ENCODE measurements at regions not wholly inside any gene's neighbourhood (a gene's known extent, or its start where the extent isn't known, plus 50 kb on each side); places are given as distances from the start of the nearest gene placed in this dataset.
"Not testable (repeated sequence)": the region's sequence is repeated elsewhere in the genome, so short reads cannot be mapped to it uniquely, and the experiment has no call there.

- DNase-seq, result no peak
Measured at GRCh38 chr2:19198381-19198780, 160.0 kb downstream of the OSR1 start.

- DNase-seq, result no peak
Measured at GRCh38 chr2:19195661-19196060, 162.8 kb downstream of the OSR1 start.

- no peak for DNase-seq
Measured at GRCh38 chr2:19189391-19189790, 169.0 kb downstream of the OSR1 start.

- no peak for DNase-seq
Measured at GRCh38 chr2:19187323-19188020, 171.0 kb downstream of the OSR1 start.

GRCh38 chr2:19185086-19185485 lies 173.3 kb downstream of the OSR1 start:
- no peak for DNase-seq

- no peak for DNase-seq
Measured at GRCh38 chr2:19178175-19178574, 180.2 kb downstream of the OSR1 start.

- DNase-seq, result no peak
Measured at GRCh38 chr2:19176977-19177376, 181.4 kb downstream of the OSR1 start.

GRCh38 chr2:19176172-19176852 lies 182.1 kb downstream of the OSR1 start:
- no peak for DNase-seq

- DNase-seq, result no peak
Measured at GRCh38 chr2:19174176-19174575, 184.2 kb downstream of the OSR1 start.

- DNase-seq, result no peak
Measured at GRCh38 chr2:19171409-19171808, 187.0 kb downstream of the OSR1 start.

GRCh38 chr2:19169134-19169768 lies 189.2 kb downstream of the OSR1 start:
- DNase-seq, result no peak

- DNase-seq, result not testable (repeated sequence)
Measured at GRCh38 chr2:19164099-19164498, 194.3 kb downstream of the OSR1 start.

- DNase-seq, result no peak
Measured at GRCh38 chr2:19158896-19159295, 199.5 kb downstream of the OSR1 start.

GRCh38 chr2:19158211-19158610 lies 200.2 kb downstream of the OSR1 start:
- no peak for DNase-seq

GRCh38 chr2:19156646-19157045 lies 201.8 kb downstream of the OSR1 start:
- DNase-seq, result no peak

- no peak for DNase-seq
Measured at GRCh38 chr2:19150726-19151125, 207.7 kb downstream of the OSR1 start.

- no peak for DNase-seq
Measured at GRCh38 chr2:19146867-19147266, 211.6 kb downstream of the OSR1 start.

- no peak for DNase-seq
Measured at GRCh38 chr2:19141234-19142004, 217.0 kb downstream of the OSR1 start.

- no peak for DNase-seq
Measured at GRCh38 chr2:19140463-19141208, 217.8 kb downstream of the OSR1 start.

GRCh38 chr2:19139386-19139785 lies 219.0 kb downstream of the OSR1 start:
- DNase-seq, result no peak

GRCh38 chr2:19138264-19138825 lies 220.1 kb downstream of the OSR1 start:
- DNase-seq, result no peak

GRCh38 chr2:19137433-19137832 lies 221.0 kb downstream of the OSR1 start:
- no peak for DNase-seq
